Fibroblast of lung (primary cell): ENCODE measurements at regions not wholly inside any gene's neighbourhood (a gene's known extent, or its start where the extent isn't known, plus 50 kb on each side); places are given as distances from the start of the nearest gene placed in this dataset.

Source experiments
- EZH2 ChIP-seq: IDR thresholded peaks from 2 replicates; pipeline ENCODE4 v1.5.1; 2012; ENCODE audit warnings: low read length, control low read depth, mild to moderate bottlenecking; ENCODE audit errors: missing control alignments
- TF ChIP-seq, protein P1 (sequence below), 2 donors: IDR thresholded peaks in 1 of 2; conservative IDR thresholded peaks in 1 of 2; 1 replicate in 1 of 2; 2 replicates in 1 of 2; pipeline ENCODE4 v1.5.1; 2011 to 2012; ENCODE audit warnings: low read length in 2 of 2, control low read depth in 1 of 2, inconsistent platforms in 1 of 2, low read depth in 1 of 2, mild to moderate bottlenecking in 1 of 2

DNA sequence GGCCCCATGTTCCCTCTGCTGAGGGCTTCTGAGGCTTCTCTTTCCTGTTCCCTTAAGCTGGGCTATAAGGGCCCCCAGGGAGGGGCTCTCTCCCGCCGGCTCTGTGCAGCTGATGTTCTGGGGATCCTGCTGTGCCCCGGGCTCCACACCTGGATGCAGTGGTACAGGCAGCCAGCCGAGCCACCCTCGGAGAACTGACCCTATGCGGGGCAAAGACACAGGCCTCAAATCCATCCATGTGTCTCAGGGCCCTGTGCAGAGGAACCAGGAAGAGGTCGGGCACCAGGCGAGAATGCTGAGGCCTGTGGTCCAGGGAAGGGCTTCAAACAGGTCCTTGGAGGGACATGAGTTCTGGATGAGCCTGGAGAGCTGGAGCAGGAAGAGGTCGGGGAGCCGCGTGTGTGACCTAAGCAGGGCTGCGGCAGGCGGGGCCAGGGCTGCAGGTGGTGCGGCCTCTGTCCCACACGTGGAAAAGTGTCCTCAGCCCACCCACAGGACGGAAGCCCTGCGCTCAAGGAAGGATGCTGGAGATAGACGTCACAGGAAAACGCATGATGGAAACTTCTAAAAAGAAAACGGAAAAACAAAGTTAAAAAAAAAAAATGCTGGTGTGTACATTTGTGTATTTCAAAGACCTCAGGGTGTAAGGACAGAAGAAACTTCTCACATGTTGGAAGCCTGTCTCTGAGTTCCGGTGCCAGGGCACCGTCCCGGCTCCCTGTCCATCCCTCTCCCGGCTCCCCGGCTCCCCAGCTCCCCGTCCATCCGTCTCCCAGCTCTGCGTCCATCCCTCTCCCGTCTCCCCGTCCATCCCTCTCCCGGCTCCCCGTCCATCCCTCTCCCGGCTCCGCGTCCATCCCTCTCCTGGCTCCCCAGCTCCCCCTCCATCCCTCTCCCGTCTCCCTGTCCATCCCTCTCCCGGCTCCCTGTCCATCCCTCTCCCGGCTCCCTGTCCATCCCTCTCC, 1149.2 kb downstream of the BRD1 start:
- TF ChIP-seq, protein P1, sequence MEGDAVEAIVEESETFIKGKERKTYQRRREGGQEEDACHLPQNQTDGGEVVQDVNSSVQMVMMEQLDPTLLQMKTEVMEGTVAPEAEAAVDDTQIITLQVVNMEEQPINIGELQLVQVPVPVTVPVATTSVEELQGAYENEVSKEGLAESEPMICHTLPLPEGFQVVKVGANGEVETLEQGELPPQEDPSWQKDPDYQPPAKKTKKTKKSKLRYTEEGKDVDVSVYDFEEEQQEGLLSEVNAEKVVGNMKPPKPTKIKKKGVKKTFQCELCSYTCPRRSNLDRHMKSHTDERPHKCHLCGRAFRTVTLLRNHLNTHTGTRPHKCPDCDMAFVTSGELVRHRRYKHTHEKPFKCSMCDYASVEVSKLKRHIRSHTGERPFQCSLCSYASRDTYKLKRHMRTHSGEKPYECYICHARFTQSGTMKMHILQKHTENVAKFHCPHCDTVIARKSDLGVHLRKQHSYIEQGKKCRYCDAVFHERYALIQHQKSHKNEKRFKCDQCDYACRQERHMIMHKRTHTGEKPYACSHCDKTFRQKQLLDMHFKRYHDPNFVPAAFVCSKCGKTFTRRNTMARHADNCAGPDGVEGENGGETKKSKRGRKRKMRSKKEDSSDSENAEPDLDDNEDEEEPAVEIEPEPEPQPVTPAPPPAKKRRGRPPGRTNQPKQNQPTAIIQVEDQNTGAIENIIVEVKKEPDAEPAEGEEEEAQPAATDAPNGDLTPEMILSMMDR (conservative IDR thresholded peaks at IDR 0.05 in 1 of 2, IDR thresholded peaks at IDR 0.05 in 1 of 2; ENCODE audit: low read depth in 1 of 2, low read length in 2 of 2) = no peak
- no peak for TF ChIP-seq EZH2
